GM21528 (cell line): ENCODE measurements at regions not wholly inside any gene's neighbourhood (a gene's known extent, or its start where the extent isn't known, plus 50 kb on each side); places are given as distances from the start of the nearest gene placed in this dataset.

Experiments
- ATAC-seq: cut with Tn5 transposase; IDR thresholded peaks from one replicate; pipeline ENCODE4 v1.9.1; 2021; ENCODE audit warnings: mild to moderate bottlenecking, moderate library complexity; ENCODE audit not compliant: unreplicated experiment, low FRiP score

DNA sequence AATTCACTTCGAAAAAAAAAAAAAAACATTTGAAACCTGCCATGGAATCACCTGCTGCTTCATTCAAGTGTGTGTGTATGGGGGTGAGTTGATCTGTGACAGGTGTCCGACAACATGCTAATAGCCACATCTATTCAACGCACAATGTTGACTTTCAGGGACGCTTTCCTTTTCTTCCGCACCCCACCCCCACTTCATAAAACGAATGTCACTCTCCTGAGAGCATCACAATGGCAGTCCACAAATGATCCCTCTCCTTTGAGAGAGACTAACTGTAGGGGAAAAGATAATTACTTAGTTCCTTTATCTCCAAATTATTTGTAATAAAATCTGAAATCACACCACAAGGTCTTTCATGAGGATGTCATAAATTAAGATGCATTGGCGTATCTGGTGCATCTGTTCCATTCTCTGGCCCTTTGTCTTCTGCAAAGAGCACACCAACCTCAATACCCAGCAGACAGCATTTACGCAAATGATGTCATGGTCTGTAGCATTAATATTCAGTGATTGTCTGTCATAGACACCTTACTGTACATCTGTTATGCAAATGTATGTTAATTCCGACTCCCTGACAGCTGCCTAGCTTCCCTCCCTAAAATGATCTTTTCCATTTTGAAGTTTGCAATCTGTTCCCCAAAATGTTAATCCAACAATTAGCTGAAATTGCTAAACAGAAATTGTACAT lies 640.0 kb upstream of the BOD1L1 start:
- ATAC-seq, result no peak

DNA sequence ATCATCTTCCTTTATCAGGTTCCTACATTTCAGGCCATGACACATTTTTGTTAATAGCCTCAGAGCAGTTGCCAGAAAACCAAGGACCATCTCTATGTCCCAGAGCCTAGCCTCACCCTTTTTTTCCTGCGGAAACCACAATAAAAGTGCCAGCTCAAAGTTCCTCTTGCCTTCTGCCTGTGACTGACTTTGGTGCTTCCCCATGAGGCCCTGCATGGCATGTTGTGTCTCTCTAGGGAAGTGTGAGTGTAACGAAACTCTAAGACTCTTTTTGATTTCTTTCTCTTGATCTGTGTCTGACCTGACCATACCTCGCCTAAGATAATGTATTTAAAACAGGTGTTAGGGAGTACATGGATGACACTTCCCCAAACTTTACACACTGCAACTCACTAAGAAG lies 642.3 kb upstream of the BOD1L1 start:
- ATAC-seq, result no peak

GRCh38 chr4:14272206-14272605 lies 644.7 kb upstream of the BOD1L1 start:
- ATAC-seq, result no peak

DNA sequence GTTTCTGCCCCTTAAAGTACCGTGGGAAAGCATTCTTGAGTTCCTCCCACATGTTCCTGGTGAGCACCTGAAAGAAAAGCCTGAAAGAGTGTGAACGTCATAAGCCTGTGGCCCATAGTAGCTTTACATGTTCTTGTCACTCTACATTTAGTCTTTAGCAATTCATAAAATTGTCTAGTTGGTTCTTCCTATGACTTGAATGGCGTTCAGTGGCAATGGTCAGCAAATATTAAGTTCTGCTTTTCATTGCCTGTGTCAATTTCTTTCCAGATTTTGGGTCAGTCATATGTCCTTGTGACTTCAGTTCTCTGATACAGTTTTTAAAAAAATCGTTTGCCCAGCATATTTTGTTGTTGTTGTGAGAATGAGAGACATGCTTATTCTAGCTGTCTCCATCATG lies 650.0 kb upstream of the BOD1L1 start:
- no peak for ATAC-seq

GRCh38 chr4:14280567-14280966 lies 653.0 kb upstream of the BOD1L1 start:
- ATAC-seq, result no peak

GRCh38 chr4:14284578-14284977 lies 657.1 kb upstream of the BOD1L1 start:
- no peak for ATAC-seq

GRCh38 chr4:14289708-14290107 lies 662.2 kb upstream of the BOD1L1 start:
- ATAC-seq, result no peak

GRCh38 chr4:14293582-14293981 lies 666.1 kb upstream of the BOD1L1 start:
- no peak for ATAC-seq

GRCh38 chr4:14294611-14295010 lies 667.1 kb upstream of the BOD1L1 start:
- no peak for ATAC-seq

DNA sequence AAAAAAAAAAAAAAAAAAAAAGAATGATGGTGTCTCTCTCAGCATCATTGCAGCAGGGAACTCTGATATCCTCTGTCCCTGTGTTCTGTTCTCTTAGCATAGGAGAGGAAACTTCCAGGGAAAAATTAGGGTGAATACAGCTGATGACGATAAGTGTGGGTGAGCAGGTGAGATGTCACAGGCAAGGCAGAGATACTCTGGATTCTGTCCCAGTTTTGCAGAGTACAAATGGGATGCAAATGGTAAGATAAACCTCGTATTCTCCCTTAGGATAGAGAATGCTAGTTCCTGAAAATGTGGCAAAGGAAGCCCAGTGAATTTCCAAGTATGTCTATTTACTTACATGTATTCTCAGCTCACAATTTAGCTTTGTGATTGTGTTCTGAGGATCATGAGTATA lies 671.6 kb upstream of the BOD1L1 start:
- no peak for ATAC-seq

GRCh38 chr4:14302021-14302420 lies 674.5 kb upstream of the BOD1L1 start:
- ATAC-seq, result no peak

- no peak for ATAC-seq
Measured at GRCh38 chr4:14303856-14304255, 676.3 kb upstream of the BOD1L1 start.

GRCh38 chr4:14308229-14308651 lies 680.7 kb upstream of the BOD1L1 start:
- ATAC-seq, result no peak

GRCh38 chr4:14309431-14309830 lies 681.9 kb upstream of the BOD1L1 start:
- ATAC-seq, result no peak

GRCh38 chr4:14313757-14314156 lies 686.2 kb upstream of the BOD1L1 start:
- ATAC-seq, result no peak

GRCh38 chr4:14315129-14315528 lies 687.2 kb upstream of the CPEB2 start:
- ATAC-seq, result no peak

GRCh38 chr4:14317351-14317750 lies 684.9 kb upstream of the CPEB2 start:
- no peak for ATAC-seq

GRCh38 chr4:14318671-14319070 lies 683.6 kb upstream of the CPEB2 start:
- ATAC-seq, result no peak

GRCh38 chr4:14321723-14322122 lies 680.6 kb upstream of the CPEB2 start:
- ATAC-seq, result no peak

DNA sequence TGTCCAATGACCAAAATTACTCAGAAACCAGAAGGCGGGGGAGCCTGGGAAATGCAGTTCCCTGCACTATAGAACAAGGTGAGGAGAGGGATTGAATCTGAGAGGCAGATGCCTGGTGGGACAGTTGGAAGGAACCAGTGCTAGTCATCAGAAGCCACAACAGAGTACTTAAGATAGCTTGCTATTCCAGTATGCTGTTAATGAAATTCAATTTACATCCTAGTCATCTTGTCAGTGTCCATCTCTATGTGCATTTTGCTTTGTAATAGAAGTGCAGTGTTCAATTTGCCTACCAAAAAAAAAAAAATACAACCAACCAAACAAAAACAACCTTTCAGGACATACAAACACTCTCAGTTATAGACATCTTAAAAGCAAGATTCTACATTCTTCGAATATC lies 679.1 kb upstream of the CPEB2 start:
- no peak for ATAC-seq

DNA sequence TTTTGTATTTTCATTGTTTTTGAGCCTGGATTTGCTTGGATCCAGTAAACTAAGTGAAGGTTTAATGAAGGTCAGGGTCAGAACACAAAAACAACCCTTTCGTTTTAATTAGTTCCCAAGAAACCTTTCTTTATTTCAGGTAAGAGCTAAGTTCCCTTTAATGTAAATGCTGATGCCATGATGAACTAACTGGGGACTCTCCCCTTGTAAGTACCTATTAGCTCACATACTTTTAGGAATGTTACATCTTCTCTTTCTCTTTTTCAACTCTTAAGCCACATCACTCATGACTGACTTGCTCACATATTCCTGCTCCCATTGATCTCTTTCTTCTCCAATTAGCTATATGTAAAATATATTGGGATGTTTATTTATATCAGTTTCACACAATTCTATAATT lies 673.1 kb upstream of the CPEB2 start:
- ATAC-seq, result no peak

GRCh38 chr4:14333616-14334015 lies 668.7 kb upstream of the CPEB2 start:
- ATAC-seq, result no peak

- no peak for ATAC-seq
Measured at GRCh38 chr4:14334166-14334565, 668.1 kb upstream of the CPEB2 start.
